Transverse colon (tissue), 4 donors: ENCODE measurements at regions not wholly inside any gene's neighbourhood (a gene's known extent, or its start where the extent isn't known, plus 50 kb on each side); places are given as distances from the start of the nearest gene placed in this dataset.

ENCODE experiments used
- DNase-seq: peaks from one replicate; pipeline ENCODE4 v3.0.0-alpha.2; 2019
- H3K27ac ChIP-seq, 4 donors: fragments of 200-600 bp; sonication (generic); 2 replicates each; pipeline ENCODE4 v1.5.1; 2016 to 2018; ENCODE audit warnings: inconsistent platforms in 4 of 4
- H3K27me3 ChIP-seq: fragments of 200-600 bp; sonication (generic); 2 replicates; pipeline ENCODE4 v1.5.1; 2017; ENCODE audit warnings: inconsistent platforms
- H3K36me3 ChIP-seq, 4 donors: fragments of 200-600 bp; sonication (generic); 2 replicates each; pipeline ENCODE4 v1.5.1; 2017 to 2019; ENCODE audit warnings: inconsistent platforms in 4 of 4
- H3K4me1 ChIP-seq, 4 donors: fragments of 200-600 bp; sonication (generic); 2 replicates each; pipeline ENCODE4 v1.5.1; 2017 to 2020; ENCODE audit warnings: inconsistent platforms in 4 of 4
- H3K4me3 ChIP-seq, 4 donors: fragments of 200-600 bp; sonication (generic); 1 replicate in 1 of 4; 2 replicates in 3 of 4; pipeline versions ENCODE4 v1.5.1 to v1.6.1; 2017 to 2019; ENCODE audit warnings: inconsistent platforms in 4 of 4
- H3K9me3 ChIP-seq, 2 donors: fragments of 200-600 bp; sonication (generic); 2 replicates each; pipeline ENCODE4 v1.5.1; 2017 to 2019; ENCODE audit warnings: inconsistent platforms in 2 of 2
- CTCF ChIP-seq, 5 experiments: fragments of 200-600 bp in 3 of 5; fragments of 450-650 bp in 2 of 5; sonication (generic) in 3 of 5; IDR thresholded peaks; 1 replicate in 2 of 5; 2 replicates in 3 of 5; pipeline ENCODE4 v1.5.1; 2016 to 2017; ENCODE audit warnings: antibody characterized with exemption in 5 of 5, inconsistent platforms in 3 of 5, mild to moderate bottlenecking in 2 of 5, moderate library complexity in 1 of 5
- EP300 ChIP-seq: sonication (generic); formaldehyde crosslinking; IDR thresholded peaks from one replicate; pipeline ENCODE4 v1.6.1; 2017; ENCODE audit warnings: antibody characterized with exemption, low read depth
- POLR2A ChIP-seq: fragments of 450-650 bp; IDR thresholded peaks from one replicate; pipeline ENCODE4 v1.6.1; 2016; ENCODE audit warnings: antibody characterized with exemption, mild to moderate bottlenecking, moderate library complexity
- POLR2AphosphoS5 ChIP-seq, 3 donors: sonication (generic); formaldehyde crosslinking; IDR thresholded peaks; one replicate each; pipeline ENCODE4 v1.6.1; 2016; ENCODE audit warnings: antibody characterized with exemption in 3 of 3
- WGBS, 2 donors: methylation state at CpG; one replicate each; pipeline ENCODE4 v1.1.5; 2018; ENCODE audit warnings: low coverage in 1 of 2; 5-methylcytosine and 5-hydroxymethylcytosine counted together
- in situ Hi-C, 4 donors: fragments of 200-750 bp; cut with MboI; loops; one replicate each; pipeline versions ENCODE4 v1.15.0 to v1.15.1; 2017; ENCODE audit warnings: low sequenced_read_pairs in 3 of 4, low pct_ligation_motif_present in 1 of 4, low pct_unique_long_range_greater_than_20kb in 1 of 4
- intact Hi-C: fragments of 100-400 bp; cut with DNase I; formaldehyde crosslinking; loops from one replicate; pipeline ENCODE4 v1.15.1; 2023; ENCODE audit warnings: low total_unique reads
- small RNA-seq, 4 donors: library from RNA; depleted of rRNA; stranded (forward); fragments of <200 nt; gene quantifications; one replicate each; pipeline ENCODE3, GENCODE V24; 2016

DNA sequence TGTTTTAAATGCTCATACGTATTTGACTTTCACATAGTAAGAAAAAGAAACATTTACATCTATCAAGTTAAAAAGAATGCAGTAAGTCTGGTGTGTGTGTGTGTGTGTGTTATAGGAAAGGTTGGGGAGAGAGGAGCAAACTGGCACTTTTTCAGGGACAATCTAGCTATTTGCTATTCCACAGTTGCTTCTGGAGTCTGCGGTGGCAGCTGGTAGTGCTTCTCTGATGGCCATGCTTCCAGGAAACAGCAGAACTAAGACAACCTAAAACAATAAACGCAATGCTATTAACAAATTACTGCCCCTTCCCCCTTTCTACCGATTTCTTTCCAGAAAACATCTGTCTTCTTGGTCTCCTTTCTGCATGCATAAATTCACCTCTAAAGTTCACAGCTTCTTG is 70.0 kb upstream of the CDH10 start:
- intact Hi-C loops: no loop called here
- Histone ChIP-seq H3K9me3 (no peaks in the 10 kb centered on the region), H3K27ac (no peak overlapping the region), H3K4me1 (no peaks in the 10 kb centered on the region), H3K36me3 (no peaks in the 10 kb centered on the region), H3K27me3 (no peaks in the 10 kb centered on the region), H3K4me3 (no peak overlapping the region)
- TF ChIP-seq CTCF (IDR thresholded peaks at IDR 0.05) (no peak), POLR2AphosphoS5 (IDR thresholded peaks at IDR 0.05) (no peak)
- in situ Hi-C loops: no loop called here
- WGBS, 2 donors: 33 to 43% methylated on average over 4 of the region's 4 CpGs
- no peak for DNase-seq

GRCh38 chr5:24712947-24713346 is 68.2 kb upstream of the CDH10 start:
- TF ChIP-seq POLR2A (no peak), EP300 (no peak), CTCF (IDR thresholded peaks at IDR 0.05) (no peak), POLR2AphosphoS5 (IDR thresholded peaks at IDR 0.05) (no peak)
- no peaks in the 10 kb centered on the region for H3K9me3 ChIP-seq
- in situ Hi-C loops: no loop called here
- H3K27me3 ChIP-seq: no peaks in the 10 kb centered on the region
- no peak overlapping the region for H3K4me3 ChIP-seq
- WGBS, 2 donors: 11 to 34% methylated on average over 2 of the region's 2 CpGs
- no peak overlapping the region for H3K27ac ChIP-seq
- no peaks in the 10 kb centered on the region for H3K36me3 ChIP-seq
- DNase-seq: no peak
- H3K4me1 ChIP-seq: no peaks in the 10 kb centered on the region
- intact Hi-C loops: no loop called here

GRCh38 chr5:24712047-24712446 is 67.3 kb upstream of the CDH10 start:
- no peaks in the 10 kb centered on the region for H3K9me3 ChIP-seq
- TF ChIP-seq CTCF (IDR thresholded peaks at IDR 0.05) (no peak), POLR2AphosphoS5 (IDR thresholded peaks at IDR 0.05) (no peak), POLR2A (no peak), EP300 (no peak)
- intact Hi-C loops (no loop called here), in situ Hi-C loops (no loop called here)
- H3K27ac ChIP-seq: no peak overlapping the region
- WGBS, 2 donors: 75 to 82% methylated on average over 1 of the region's 1 CpG
- H3K4me3 ChIP-seq: no peak overlapping the region
- H3K27me3 ChIP-seq: no peaks in the 10 kb centered on the region
- no peaks in the 10 kb centered on the region for H3K4me1 ChIP-seq
- no peaks in the 10 kb centered on the region for H3K36me3 ChIP-seq
- no peak for DNase-seq

DNA sequence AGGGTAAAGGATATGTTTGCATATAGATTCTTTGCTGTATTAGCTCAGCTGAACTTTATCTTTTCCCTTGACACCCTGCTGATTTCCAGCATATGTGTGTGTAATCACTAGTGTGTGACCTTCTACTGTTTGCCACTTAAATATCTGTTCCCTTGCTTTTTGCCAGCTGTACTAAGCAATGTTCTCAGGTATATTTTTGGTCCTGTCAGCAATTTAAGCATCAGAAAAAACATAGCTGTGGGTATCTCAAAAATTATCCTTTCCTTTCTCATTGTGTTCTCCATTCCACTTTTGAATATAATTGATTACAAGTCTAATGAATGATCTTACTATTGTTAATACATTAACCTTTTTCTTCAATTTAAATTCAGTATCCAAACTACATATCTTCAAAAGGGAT is 59.2 kb upstream of the CDH10 start:
- Histone ChIP-seq H3K4me3 (no peak overlapping the region), H3K9me3 (no peaks in the 10 kb centered on the region), H3K4me1 (no peaks in the 10 kb centered on the region), H3K36me3 (no peaks in the 10 kb centered on the region), H3K27me3 (no peaks in the 10 kb centered on the region), H3K27ac (no peak overlapping the region)
- intact Hi-C loops (no loop called here), in situ Hi-C loops (no loop called here)
- no peak for DNase-seq
- no peak for TF ChIP-seq POLR2AphosphoS5 (IDR thresholded peaks at IDR 0.05)
- TF ChIP-seq POLR2A: no peak
- TF ChIP-seq EP300: no peak

Small RNAs in the stretch of these regions (small RNA-seq; reads per million reads assigned to genes)
- gene AC022140.2 (0 reads per million in 4 donors), gene AC106754.2 (0 reads per million in 4 donors), gene BTG4P1 (0 reads per million in 4 donors), gene RF00019 (0 reads per million in 4 donors), gene RF00070 (0 reads per million in 4 donors), gene RNU6-374P (0 reads per million in 4 donors)
